ENCODE measurements at regions not wholly inside any gene's neighbourhood (a gene's known extent, or its start where the extent isn't known, plus 50 kb on each side); places are given as distances from the start of the nearest gene placed in this dataset.

GRCh38 chr4:177957596-177958360 lies 515.5 kb upstream of the AGA start:
- TF ChIP-seq CTCF (IDR thresholded peaks at IDR 0.05; ENCODE audit: low read length, missing control alignments): no peak
- no peak for DNase-seq (ENCODE audit: low read depth)
- H3K4me3 ChIP-seq (replicated peaks; ENCODE audit: low read depth, low read length): no peak overlapping the region

- no peak for DNase-seq (ENCODE audit: low read depth)
- no peak overlapping the region for H3K4me3 ChIP-seq (replicated peaks; ENCODE audit: low read depth, low read length)
- no peak for TF ChIP-seq CTCF (IDR thresholded peaks at IDR 0.05; ENCODE audit: low read length, missing control alignments)
These were observed 518.3 kb upstream of the AGA start for GRCh38 chr4:177960566-177960965.

GRCh38 chr4:177961761-177962380 lies 519.6 kb upstream of the AGA start:
- TF ChIP-seq CTCF (IDR thresholded peaks at IDR 0.05; ENCODE audit: low read length, missing control alignments): no peak
- H3K4me3 ChIP-seq (replicated peaks; ENCODE audit: low read depth, low read length): no peak overlapping the region
- no peak for DNase-seq (ENCODE audit: low read depth)

GRCh38 chr4:177964061-177964460 lies 521.8 kb upstream of the AGA start:
- no peak overlapping the region for H3K4me3 ChIP-seq (replicated peaks; ENCODE audit: low read depth, low read length)
- DNase-seq (ENCODE audit: low read depth): no peak
- no peak for TF ChIP-seq CTCF (IDR thresholded peaks at IDR 0.05; ENCODE audit: low read length, missing control alignments)

GRCh38 chr4:177964693-177965168 lies 522.5 kb upstream of the AGA start:
- TF ChIP-seq CTCF (IDR thresholded peaks at IDR 0.05; ENCODE audit: low read length, missing control alignments): no peak
- DNase-seq (ENCODE audit: low read depth): peak; percentile 7
- no peak overlapping the region for H3K4me3 ChIP-seq (replicated peaks; ENCODE audit: low read depth, low read length)

GRCh38 chr4:177967328-177967727 lies 525.1 kb upstream of the AGA start:
- no peak for TF ChIP-seq CTCF (IDR thresholded peaks at IDR 0.05; ENCODE audit: low read length, missing control alignments)
- no peak overlapping the region for H3K4me3 ChIP-seq (replicated peaks; ENCODE audit: low read depth, low read length)
- no peak for DNase-seq (ENCODE audit: low read depth)
